ENCODE measurements at regions not wholly inside any gene's neighbourhood (a gene's known extent, or its start where the extent isn't known, plus 50 kb on each side); places are given as distances from the start of the nearest gene placed in this dataset.

DNA sequence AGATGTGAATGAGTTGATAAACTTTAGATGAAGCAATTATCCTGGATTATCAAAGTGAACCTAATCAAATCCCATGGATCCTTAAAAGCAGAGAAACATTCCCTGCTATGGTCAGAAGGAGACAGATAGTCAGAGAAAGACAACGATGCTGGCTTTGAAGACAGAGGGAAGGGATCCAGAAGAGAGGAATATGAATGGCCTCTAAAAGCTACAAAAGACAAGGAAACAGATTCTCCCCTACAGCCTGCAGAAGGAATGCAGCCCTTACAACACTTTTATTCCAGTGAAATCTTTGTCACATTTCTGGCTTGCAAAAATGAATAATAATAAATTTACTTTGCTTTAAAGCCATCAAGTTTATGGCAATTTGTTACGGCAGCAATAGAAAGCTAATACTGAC is 1164.2 kb downstream of the PCDH17 start:
- H3K9me3 ChIP-seq (ENCODE audit: control insufficient read depth, insufficient read depth, low read length), result no peaks in the 10 kb centered on the region
- DNase-seq, result no peak
- Mint-ChIP-seq H3K36me3 (no peaks in the 10 kb centered on the region), H3K4me3 (no peak overlapping the region), H3K27me3 (ENCODE audit: low read depth in 2 of 2) (no peaks in the 10 kb centered on the region), H3K9me3 (peaks cover 11 to 12% of the 10 kb centered on the region in 2 donors), H3K27ac (no peak overlapping the region), H3K4me1 (no peaks in the 10 kb centered on the region)
- intact Hi-C loops (cut with micrococcal nuclease), result no loop called here
- WGBS (ENCODE audit: insufficient coverage), result 83% methylated on average over 1 of the region's 2 CpGs
- ATAC-seq, result no peak
- no peaks in the 10 kb centered on the region for H3K27me3 ChIP-seq (ENCODE audit: control insufficient read depth, insufficient read depth, low read length)
- H3K4me1 ChIP-seq (ENCODE audit: control insufficient read depth, insufficient read depth, low read length), result no peaks in the 10 kb centered on the region
- H3K4me3 ChIP-seq (ENCODE audit: low read length), result no peak overlapping the region
- H3K27ac ChIP-seq (ENCODE audit: low read length), result no peak overlapping the region
- no peaks in the 10 kb centered on the region for H3K36me3 ChIP-seq (ENCODE audit: control insufficient read depth, insufficient read depth, low read length)
- TF ChIP-seq, protein P1, sequence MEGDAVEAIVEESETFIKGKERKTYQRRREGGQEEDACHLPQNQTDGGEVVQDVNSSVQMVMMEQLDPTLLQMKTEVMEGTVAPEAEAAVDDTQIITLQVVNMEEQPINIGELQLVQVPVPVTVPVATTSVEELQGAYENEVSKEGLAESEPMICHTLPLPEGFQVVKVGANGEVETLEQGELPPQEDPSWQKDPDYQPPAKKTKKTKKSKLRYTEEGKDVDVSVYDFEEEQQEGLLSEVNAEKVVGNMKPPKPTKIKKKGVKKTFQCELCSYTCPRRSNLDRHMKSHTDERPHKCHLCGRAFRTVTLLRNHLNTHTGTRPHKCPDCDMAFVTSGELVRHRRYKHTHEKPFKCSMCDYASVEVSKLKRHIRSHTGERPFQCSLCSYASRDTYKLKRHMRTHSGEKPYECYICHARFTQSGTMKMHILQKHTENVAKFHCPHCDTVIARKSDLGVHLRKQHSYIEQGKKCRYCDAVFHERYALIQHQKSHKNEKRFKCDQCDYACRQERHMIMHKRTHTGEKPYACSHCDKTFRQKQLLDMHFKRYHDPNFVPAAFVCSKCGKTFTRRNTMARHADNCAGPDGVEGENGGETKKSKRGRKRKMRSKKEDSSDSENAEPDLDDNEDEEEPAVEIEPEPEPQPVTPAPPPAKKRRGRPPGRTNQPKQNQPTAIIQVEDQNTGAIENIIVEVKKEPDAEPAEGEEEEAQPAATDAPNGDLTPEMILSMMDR (IDR thresholded peaks at IDR 0.05), result no peak

DNA sequence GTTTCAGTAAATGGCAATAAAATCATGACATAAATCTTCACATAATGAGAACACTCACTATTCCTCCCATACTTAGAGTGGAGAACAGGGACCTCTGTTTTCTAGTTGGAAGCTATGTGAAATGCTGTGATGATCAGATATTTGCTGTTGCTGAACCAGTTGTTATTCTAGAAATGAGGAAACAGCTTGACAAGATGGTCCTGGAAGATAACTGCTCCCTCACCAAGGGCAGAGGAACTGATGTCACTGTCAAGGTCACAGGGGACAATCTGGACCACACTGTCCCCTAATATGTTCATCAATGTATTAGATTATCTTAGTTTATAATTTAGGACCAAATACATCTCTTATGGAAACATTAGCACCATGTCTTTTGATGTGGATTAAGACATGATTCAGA is 1173.3 kb downstream of the PCDH17 start:
- no peaks in the 10 kb centered on the region for H3K36me3 ChIP-seq (ENCODE audit: control insufficient read depth, insufficient read depth, low read length)
- Mint-ChIP-seq H3K36me3 (no peaks in the 10 kb centered on the region), H3K9me3 (peaks cover 6 to 11% of the 10 kb centered on the region in 2 donors), H3K4me1 (no peaks in the 10 kb centered on the region), H3K27ac (no peak overlapping the region), H3K27me3 (ENCODE audit: low read depth in 2 of 2) (no peaks in the 10 kb centered on the region), H3K4me3 (no peak overlapping the region)
- H3K4me1 ChIP-seq (ENCODE audit: control insufficient read depth, insufficient read depth, low read length), result no peaks in the 10 kb centered on the region
- intact Hi-C loops (cut with micrococcal nuclease), result no loop called here
- ATAC-seq (no peak), DNase-seq (no peak)
- H3K27ac ChIP-seq (ENCODE audit: low read length), result no peak overlapping the region
- no peak overlapping the region for H3K4me3 ChIP-seq (ENCODE audit: low read length)
- no peaks in the 10 kb centered on the region for H3K9me3 ChIP-seq (ENCODE audit: control insufficient read depth, insufficient read depth, low read length)
- TF ChIP-seq, protein P1 (IDR thresholded peaks at IDR 0.05), result no peak
- H3K27me3 ChIP-seq (ENCODE audit: control insufficient read depth, insufficient read depth, low read length), result no peaks in the 10 kb centered on the region

DNA sequence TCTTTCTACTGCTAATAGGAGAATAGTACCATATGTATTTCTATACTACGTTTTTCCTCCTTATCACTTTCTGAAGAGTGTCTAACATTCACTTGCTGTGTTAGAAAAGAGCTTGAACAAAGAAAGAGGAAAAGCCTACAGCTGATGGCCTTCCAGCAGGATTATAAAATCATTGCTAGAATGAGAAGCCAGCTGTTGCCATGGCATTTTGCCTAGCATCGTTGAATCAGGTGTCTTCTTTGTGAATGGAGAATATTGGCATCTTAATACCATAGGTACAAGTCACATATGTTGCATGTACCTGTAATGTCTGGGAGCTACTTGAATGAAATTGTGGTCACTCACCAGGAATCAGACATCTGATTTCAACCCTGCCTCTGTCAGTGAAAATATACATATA is 1174.9 kb downstream of the PCDH17 start:
- no peaks in the 10 kb centered on the region for H3K36me3 Mint-ChIP-seq
- DNase-seq (no peak), ATAC-seq (no peak)
- no peak overlapping the region for H3K4me3 Mint-ChIP-seq
- H3K4me1 Mint-ChIP-seq, result no peaks in the 10 kb centered on the region
- Histone ChIP-seq H3K27me3 (ENCODE audit: control insufficient read depth, insufficient read depth, low read length) (no peaks in the 10 kb centered on the region), H3K4me3 (ENCODE audit: low read length) (no peak overlapping the region), H3K9me3 (ENCODE audit: control insufficient read depth, insufficient read depth, low read length) (no peaks in the 10 kb centered on the region), H3K36me3 (ENCODE audit: control insufficient read depth, insufficient read depth, low read length) (no peaks in the 10 kb centered on the region), H3K4me1 (ENCODE audit: control insufficient read depth, insufficient read depth, low read length) (no peaks in the 10 kb centered on the region), H3K27ac (ENCODE audit: low read length) (no peak overlapping the region)
- H3K27ac Mint-ChIP-seq, result no peak overlapping the region
- intact Hi-C loops (cut with micrococcal nuclease), result no loop called here
- H3K9me3 Mint-ChIP-seq, result peaks cover 8 to 10% of the 10 kb centered on the region in 2 donors
- 87% methylated on average over 1 of the region's 2 CpGs for WGBS (ENCODE audit: insufficient coverage)
- no peaks in the 10 kb centered on the region for H3K27me3 Mint-ChIP-seq (ENCODE audit: low read depth in 2 of 2)
- TF ChIP-seq, protein P1 (IDR thresholded peaks at IDR 0.05), result no peak

DNA sequence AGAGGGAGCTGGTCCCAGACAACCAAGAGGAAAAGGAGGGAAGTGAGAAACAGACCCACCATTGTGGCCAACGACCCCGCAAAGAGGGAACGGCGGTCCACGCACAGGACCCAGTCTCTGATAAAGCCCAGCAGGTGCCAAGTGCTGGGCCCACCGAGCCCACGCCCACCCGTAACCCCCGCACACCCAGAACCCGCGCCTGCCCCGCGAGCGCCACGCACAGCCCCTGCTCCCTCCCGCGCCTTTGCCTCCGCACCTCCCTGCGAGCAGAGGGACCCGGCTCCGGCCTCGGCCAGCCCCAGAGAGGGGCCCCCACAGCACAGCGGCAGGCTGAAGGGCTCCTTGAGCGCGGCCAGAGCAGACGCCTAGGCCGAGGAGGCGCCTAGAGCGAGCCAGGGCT is 1192.2 kb downstream of the PCDH17 start:
- DNase-seq, result no peak
- no peaks in the 10 kb centered on the region for H3K36me3 Mint-ChIP-seq
- ATAC-seq, result no peak
- WGBS (ENCODE audit: insufficient coverage), result 92% methylated on average over 29 of the region's 29 CpGs
- Histone ChIP-seq H3K27ac (ENCODE audit: low read length) (no peak overlapping the region), H3K27me3 (ENCODE audit: control insufficient read depth, insufficient read depth, low read length) (no peaks in the 10 kb centered on the region), H3K4me3 (ENCODE audit: low read length) (no peak overlapping the region), H3K36me3 (ENCODE audit: control insufficient read depth, insufficient read depth, low read length) (no peaks in the 10 kb centered on the region), H3K4me1 (ENCODE audit: control insufficient read depth, insufficient read depth, low read length) (no peaks in the 10 kb centered on the region), H3K9me3 (ENCODE audit: control insufficient read depth, insufficient read depth, low read length) (peaks cover 11% of the 10 kb centered on the region)
- H3K27ac Mint-ChIP-seq, result no peak overlapping the region
- TF ChIP-seq, protein P1 (IDR thresholded peaks at IDR 0.05), result no peak
- no peaks in the 10 kb centered on the region for H3K4me1 Mint-ChIP-seq
- intact Hi-C loops (cut with micrococcal nuclease), result no loop called here
- H3K9me3 Mint-ChIP-seq, result peaks cover 5 to 13% of the 10 kb centered on the region in 2 donors
- H3K27me3 Mint-ChIP-seq (ENCODE audit: low read depth in 2 of 2), result no peaks in the 10 kb centered on the region
- H3K4me3 Mint-ChIP-seq, result no peak overlapping the region
